Psoas muscle (tissue), 7 donors: ENCODE measurements at regions not wholly inside any gene's neighbourhood (a gene's known extent, or its start where the extent isn't known, plus 50 kb on each side); places are given as distances from the start of the nearest gene placed in this dataset.
"Not testable (repeated sequence)": the region's sequence is repeated elsewhere in the genome, so short reads cannot be mapped to it uniquely, and the experiment has no call there.

Experiments
- ATAC-seq, 4 donors: fragments of 200-7000 bp; cut with Tn5 transposase; one replicate each; pipeline ENCODE4 v1.9.1; 2020; ENCODE audit warnings: moderate library complexity in 3 of 4, mild to moderate bottlenecking in 2 of 4
- DNase-seq, 2 donors: peaks; one replicate each; pipeline ENCODE4 v3.0.0-alpha.2; 2020
- H3K27ac ChIP-seq: fragments of 200-600 bp; one replicate; pipeline ENCODE4 v1.8.0; 2022
- H3K27me3 ChIP-seq, 3 donors: fragments of 200-600 bp in 1 of 3; one replicate each; pipeline versions ENCODE4 v1.6.1 to v1.8.0; 2013 to 2022; ENCODE audit warnings: low read length in 2 of 3, mild to moderate bottlenecking in 2 of 3, moderate library complexity in 1 of 3; ENCODE audit not compliant: insufficient read depth in 3 of 3
- H3K36me3 ChIP-seq, 2 donors: fragments of 200-600 bp in 1 of 2; one replicate each; pipeline versions ENCODE4 v1.6.1 to v1.8.0; 2013 to 2022; ENCODE audit warnings: low read depth in 1 of 2, mild to moderate bottlenecking in 1 of 2, moderate library complexity in 1 of 2; ENCODE audit not compliant: insufficient read depth in 1 of 2
- H3K4me1 ChIP-seq: fragments of 200-600 bp; one replicate; pipeline ENCODE4 v1.8.0; 2022
- H3K4me3 ChIP-seq: fragments of 200-600 bp; one replicate; pipeline ENCODE4 v1.8.0; 2022; ENCODE audit warnings: mild to moderate bottlenecking
- H3K9me3 ChIP-seq: fragments of 200-600 bp; one replicate; pipeline ENCODE4 v1.8.0; 2022
- WGBS, 3 donors: extraction: QIAGEN DNeasy Blood & Tissue Kit; methylation state at CpG; one replicate each; pipeline versions ENCODE4 v1.1.6 to v1.1.7; 2013; 5-methylcytosine and 5-hydroxymethylcytosine counted together
- intact Hi-C, 2 donors: fragments of 100-400 bp; cut with DNase I; formaldehyde crosslinking; loops; one replicate each; pipeline versions ENCODE4 v1.11.0 to v1.14.2; 2022
- TF ChIP-seq, protein P1 (sequence below): fragments of 200-600 bp; IDR thresholded peaks from one replicate; pipeline ENCODE4 v1.8.0; 2022; ENCODE audit warnings: antibody characterized with exemption
- donor health status: healthy with polysubstance abuse.
- donor health status: DM: no; HTN: no; CAD: no; lungs with moderate emphysema.
- donor health status: Bipolar disorder and iron deficiency.
- donor health status: healthy.
- donor health status: DM: yes; HTN: yes; CAD: no.
- donor health status: DM: no; HTN: no; CAD: no.
- donor health status: DM: yes; HTN: yes; CAD: no.

GRCh38 chr2:12558519-12558918 is 158.2 kb upstream of the TRIB2 start:
- 92 to 94% (median 93%) methylated on average over 2 of the region's 2 CpGs for WGBS, 3 donors
- intact Hi-C loops: no loop called here
- Histone ChIP-seq H3K27ac (no peak overlapping the region), H3K4me1 (no peaks in the 10 kb centered on the region), H3K27me3 (no peaks in the 10 kb centered on the region), H3K4me3 (no peak overlapping the region), H3K9me3 (no peaks in the 10 kb centered on the region), H3K36me3 (no peaks in the 10 kb centered on the region)
- DNase-seq (no peak), ATAC-seq (no peak)
- TF ChIP-seq, protein P1, sequence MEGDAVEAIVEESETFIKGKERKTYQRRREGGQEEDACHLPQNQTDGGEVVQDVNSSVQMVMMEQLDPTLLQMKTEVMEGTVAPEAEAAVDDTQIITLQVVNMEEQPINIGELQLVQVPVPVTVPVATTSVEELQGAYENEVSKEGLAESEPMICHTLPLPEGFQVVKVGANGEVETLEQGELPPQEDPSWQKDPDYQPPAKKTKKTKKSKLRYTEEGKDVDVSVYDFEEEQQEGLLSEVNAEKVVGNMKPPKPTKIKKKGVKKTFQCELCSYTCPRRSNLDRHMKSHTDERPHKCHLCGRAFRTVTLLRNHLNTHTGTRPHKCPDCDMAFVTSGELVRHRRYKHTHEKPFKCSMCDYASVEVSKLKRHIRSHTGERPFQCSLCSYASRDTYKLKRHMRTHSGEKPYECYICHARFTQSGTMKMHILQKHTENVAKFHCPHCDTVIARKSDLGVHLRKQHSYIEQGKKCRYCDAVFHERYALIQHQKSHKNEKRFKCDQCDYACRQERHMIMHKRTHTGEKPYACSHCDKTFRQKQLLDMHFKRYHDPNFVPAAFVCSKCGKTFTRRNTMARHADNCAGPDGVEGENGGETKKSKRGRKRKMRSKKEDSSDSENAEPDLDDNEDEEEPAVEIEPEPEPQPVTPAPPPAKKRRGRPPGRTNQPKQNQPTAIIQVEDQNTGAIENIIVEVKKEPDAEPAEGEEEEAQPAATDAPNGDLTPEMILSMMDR: no peak

DNA sequence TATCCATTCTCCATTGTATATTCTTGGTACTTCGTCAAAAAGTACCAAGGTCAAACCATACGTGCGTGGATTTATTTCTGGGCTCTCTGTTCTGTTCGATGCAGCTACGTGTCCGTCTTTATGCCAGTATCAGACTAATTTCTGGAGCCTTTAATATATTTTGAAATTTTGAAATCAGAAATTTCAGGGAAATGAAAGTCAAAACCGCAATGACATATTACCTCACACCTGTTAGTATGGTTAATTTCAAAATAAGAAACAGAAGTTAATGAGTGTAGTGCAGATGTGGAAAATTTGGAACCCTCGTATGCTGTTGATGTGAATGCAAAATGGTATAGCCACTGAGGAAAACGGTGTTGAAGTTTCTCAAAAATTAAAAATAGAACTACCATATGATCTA is 156.1 kb upstream of the TRIB2 start:
- WGBS, 3 donors: 88 to 90% (median 90%) methylated on average over 9 of the region's 9 CpGs

GRCh38 chr2:12567411-12567810 is 149.3 kb upstream of the TRIB2 start:
- Histone ChIP-seq H3K4me1 (no peaks in the 10 kb centered on the region), H3K9me3 (no peaks in the 10 kb centered on the region), H3K27ac (no peak overlapping the region), H3K27me3 (no peaks in the 10 kb centered on the region), H3K4me3 (no peak overlapping the region), H3K36me3 (no peaks in the 10 kb centered on the region)
- TF ChIP-seq, protein P1: no peak
- ATAC-seq: no peak
- 79 to 96% (median 88%) methylated on average over 3 of the region's 3 CpGs for WGBS, 3 donors
- intact Hi-C loops: no loop called here
- no peak for DNase-seq

More for the DNA sequence above, 156.1 kb upstream of the TRIB2 start:
- no peak for DNase-seq
- no peak overlapping the region for H3K27ac ChIP-seq
- intact Hi-C loops: no loop called here
- TF ChIP-seq, protein P1: no peak
- H3K27me3 ChIP-seq: no peaks in the 10 kb centered on the region
- no peaks in the 10 kb centered on the region for H3K9me3 ChIP-seq
- no peaks in the 10 kb centered on the region for H3K36me3 ChIP-seq
- H3K4me3 ChIP-seq: no peak overlapping the region
- no peaks in the 10 kb centered on the region for H3K4me1 ChIP-seq
- ATAC-seq: no peak

- H3K9me3 ChIP-seq, H3K36me3 ChIP-seq, H3K27me3 ChIP-seq, H3K27ac ChIP-seq, H3K4me1 ChIP-seq, DNase-seq, ATAC-seq, intact Hi-C loops, H3K4me3 ChIP-seq: not testable (repeated sequence)
- 68 to 74% (median 69%) methylated on average over 7 of the region's 7 CpGs for WGBS, 3 donors
Observed at GRCh38 chr2:12569510-12569909, 147.2 kb upstream of the TRIB2 start.

- ATAC-seq, H3K36me3 ChIP-seq, H3K27ac ChIP-seq, H3K9me3 ChIP-seq, intact Hi-C loops, H3K27me3 ChIP-seq, H3K4me1 ChIP-seq, DNase-seq, H3K4me3 ChIP-seq: not testable (repeated sequence)
- WGBS, 3 donors: 89 to 94% (median 91%) methylated on average over 8 of the region's 8 CpGs
Observed at GRCh38 chr2:12569929-12570328, 146.8 kb upstream of the TRIB2 start.

- H3K36me3 ChIP-seq: no peaks in the 10 kb centered on the region
- intact Hi-C loops: no loop called here
- no peaks in the 10 kb centered on the region for H3K4me1 ChIP-seq
- no peaks in the 10 kb centered on the region for H3K9me3 ChIP-seq
- H3K27ac ChIP-seq: no peak overlapping the region
- H3K4me3 ChIP-seq: no peak overlapping the region
- DNase-seq: no peak
- no peak for ATAC-seq
- H3K27me3 ChIP-seq: no peaks in the 10 kb centered on the region
- TF ChIP-seq, protein P1: no peak
Observed at GRCh38 chr2:12577091-12577490, 139.6 kb upstream of the TRIB2 start.
